NB4 (cell line): ENCODE measurements at regions not wholly inside any gene's neighbourhood (a gene's known extent, or its start where the extent isn't known, plus 50 kb on each side); places are given as distances from the start of the nearest gene placed in this dataset.

ENCODE experiments used
- DNase-seq: peaks from one replicate; pipeline ENCODE4 v3.0.0; 2010; ENCODE audit warnings: low read depth
- H3K4me3 ChIP-seq: one replicate; pipeline ENCODE4 v1.5.1; 2011; ENCODE audit warnings: mild to moderate bottlenecking, low read depth, low read length, moderate library complexity
- CTCF ChIP-seq: IDR thresholded peaks from one replicate; pipeline ENCODE4 v1.5.1; 2012; ENCODE audit warnings: low read depth, low read length
- MYC ChIP-seq: IDR thresholded peaks from 2 replicates; pipeline ENCODE4 v1.6.1; 2011; ENCODE audit warnings: low read depth, low read length
- POLR2A ChIP-seq: IDR thresholded peaks from 2 replicates; pipeline ENCODE4 v1.6.1; 2011; ENCODE audit warnings: mild to moderate bottlenecking; ENCODE audit not compliant: insufficient read length; ENCODE audit errors: extremely low read depth
- TF ChIP-seq, protein P1 (sequence below): IDR thresholded peaks from 2 replicates; pipeline ENCODE4 v1.6.1; 2011; ENCODE audit warnings: low read depth, low read length

GRCh38 chr16:79914961-79915720 lies 314.6 kb upstream of the MAF start:
- TF ChIP-seq, protein P1, sequence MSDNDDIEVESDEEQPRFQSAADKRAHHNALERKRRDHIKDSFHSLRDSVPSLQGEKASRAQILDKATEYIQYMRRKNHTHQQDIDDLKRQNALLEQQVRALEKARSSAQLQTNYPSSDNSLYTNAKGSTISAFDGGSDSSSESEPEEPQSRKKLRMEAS: no peak
- TF ChIP-seq POLR2A (no peak), MYC (no peak), CTCF (no peak)

GRCh38 chr16:79912592-79913310 lies 312.2 kb upstream of the MAF start:
- no peak overlapping the region for H3K4me3 ChIP-seq
- TF ChIP-seq CTCF (no peak), POLR2A (no peak), MYC (no peak)
- TF ChIP-seq, protein P1: no peak
- DNase-seq: no peak

More at GRCh38 chr16:79914961-79915720, 314.6 kb upstream of the MAF start:
- no peak for DNase-seq
- H3K4me3 ChIP-seq: no peak overlapping the region

DNA sequence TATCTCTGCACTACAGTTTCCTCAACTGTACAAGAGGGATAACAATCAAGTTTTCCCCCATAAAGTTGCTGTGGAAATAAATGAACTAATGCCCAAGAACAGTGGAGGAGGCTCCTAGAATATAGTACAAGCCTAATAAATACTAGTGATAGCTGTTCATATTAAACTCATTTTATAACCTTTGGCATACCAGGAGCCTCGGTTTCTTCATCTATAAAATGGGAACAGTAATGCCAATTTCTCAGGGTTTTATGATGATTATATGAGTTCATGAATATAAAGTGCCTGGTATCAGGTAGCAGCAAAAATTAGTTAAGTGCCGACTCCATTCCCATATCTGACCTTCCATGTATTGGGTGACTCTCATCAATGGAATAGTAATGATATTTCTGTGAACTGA lies 311.1 kb upstream of the MAF start:
- no peak overlapping the region for H3K4me3 ChIP-seq
- no peak for DNase-seq
- TF ChIP-seq POLR2A: no peak
- TF ChIP-seq, protein P1: no peak
- no peak for TF ChIP-seq CTCF
- TF ChIP-seq MYC: no peak

DNA sequence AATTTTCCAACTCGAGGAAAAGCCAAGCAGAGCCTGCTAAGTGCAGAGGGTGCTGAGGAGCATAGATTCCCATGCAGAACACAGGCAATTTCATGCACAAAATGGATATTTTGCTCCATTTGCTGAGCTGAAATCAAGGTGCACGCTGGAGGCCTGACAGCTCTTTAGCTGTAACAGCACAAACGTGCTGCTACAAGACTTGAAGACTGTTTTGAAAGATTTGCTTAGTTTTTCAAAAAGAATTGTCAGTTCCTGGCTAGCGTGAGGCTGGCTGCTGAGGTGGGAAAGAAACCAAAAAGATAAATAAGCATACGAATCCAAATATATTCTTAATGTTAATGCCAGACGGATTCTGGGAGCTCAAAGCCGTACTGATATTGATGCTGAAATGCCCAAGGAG lies 309.0 kb upstream of the MAF start:
- no peak for DNase-seq
- TF ChIP-seq, protein P1: no peak
- TF ChIP-seq MYC (no peak), CTCF (no peak), POLR2A (no peak)
- no peak overlapping the region for H3K4me3 ChIP-seq

GRCh38 chr16:79903471-79903870 lies 302.9 kb upstream of the MAF start:
- DNase-seq: no peak
- no peak overlapping the region for H3K4me3 ChIP-seq
- TF ChIP-seq MYC (no peak), POLR2A (no peak)
- TF ChIP-seq, protein P1: no peak

- no peak overlapping the region for H3K4me3 ChIP-seq
- TF ChIP-seq MYC (no peak), POLR2A (no peak), CTCF (no peak)
- TF ChIP-seq, protein P1: no peak
- DNase-seq: no peak
Observed at GRCh38 chr16:79902351-79902750, 301.8 kb upstream of the MAF start.
